ENCODE measurements at regions not wholly inside any gene's neighbourhood (a gene's known extent, or its start where the extent isn't known, plus 50 kb on each side); places are given as distances from the start of the nearest gene placed in this dataset.
A peak's percentile ranks its signal among the peaks of the same experiment; 100 is the strongest.

GRCh38 chr17:69961501-69962145 lies 113.4 kb upstream of the KCNJ16 start:
- TF ChIP-seq, protein P1, sequence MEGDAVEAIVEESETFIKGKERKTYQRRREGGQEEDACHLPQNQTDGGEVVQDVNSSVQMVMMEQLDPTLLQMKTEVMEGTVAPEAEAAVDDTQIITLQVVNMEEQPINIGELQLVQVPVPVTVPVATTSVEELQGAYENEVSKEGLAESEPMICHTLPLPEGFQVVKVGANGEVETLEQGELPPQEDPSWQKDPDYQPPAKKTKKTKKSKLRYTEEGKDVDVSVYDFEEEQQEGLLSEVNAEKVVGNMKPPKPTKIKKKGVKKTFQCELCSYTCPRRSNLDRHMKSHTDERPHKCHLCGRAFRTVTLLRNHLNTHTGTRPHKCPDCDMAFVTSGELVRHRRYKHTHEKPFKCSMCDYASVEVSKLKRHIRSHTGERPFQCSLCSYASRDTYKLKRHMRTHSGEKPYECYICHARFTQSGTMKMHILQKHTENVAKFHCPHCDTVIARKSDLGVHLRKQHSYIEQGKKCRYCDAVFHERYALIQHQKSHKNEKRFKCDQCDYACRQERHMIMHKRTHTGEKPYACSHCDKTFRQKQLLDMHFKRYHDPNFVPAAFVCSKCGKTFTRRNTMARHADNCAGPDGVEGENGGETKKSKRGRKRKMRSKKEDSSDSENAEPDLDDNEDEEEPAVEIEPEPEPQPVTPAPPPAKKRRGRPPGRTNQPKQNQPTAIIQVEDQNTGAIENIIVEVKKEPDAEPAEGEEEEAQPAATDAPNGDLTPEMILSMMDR (IDR thresholded peaks at IDR 0.05 in 4 of 5, conservative IDR thresholded peaks at IDR 0.05 in 1 of 5): no peak
- TF ChIP-seq POLR2A (IDR thresholded peaks at IDR 0.05): no peak
- H3K4me3 ChIP-seq: peak overlapping the region in 1 of 4 donors; percentile 3
- H3K27ac ChIP-seq: peak overlapping the region in 1 of 4 donors; percentile 7
- in situ Hi-C loops (cut with MboI; ENCODE audit: low sequenced_read_pairs in 4 of 4) (no loop called here), intact Hi-C loops (cut with DNase I; ENCODE audit: low total_unique reads) (loop anchor here (10.0 kb wide), 1 partner anchor 183 kb away; no protein-coding TSS in a partner anchor)
- H3K4me1 ChIP-seq: peaks cover 12 to 18% of the 10 kb centered on the region in 2 donors
- ATAC-seq (peak; percentile 90 to 91), DNase-seq (peak; percentile 38 to 50)
- H3K27me3 ChIP-seq: no peaks in the 10 kb centered on the region
- H3K9me3 ChIP-seq: no peaks in the 10 kb centered on the region
- no peaks in the 10 kb centered on the region for H3K36me3 ChIP-seq

- in situ Hi-C loops (cut with MboI; ENCODE audit: low sequenced_read_pairs in 4 of 4): no loop called here
- ATAC-seq (no peak), DNase-seq (no peak)
- Histone ChIP-seq H3K4me3 (no peak overlapping the region), H3K27me3 (no peaks in the 10 kb centered on the region), H3K4me1 (peaks cover 12 to 18% of the 10 kb centered on the region in 2 donors), H3K27ac (no peak overlapping the region), H3K36me3 (no peaks in the 10 kb centered on the region), H3K9me3 (no peaks in the 10 kb centered on the region)
- no peak for TF ChIP-seq POLR2A (IDR thresholded peaks at IDR 0.05)
- TF ChIP-seq, protein P1 (IDR thresholded peaks at IDR 0.05 in 4 of 5, conservative IDR thresholded peaks at IDR 0.05 in 1 of 5): no peak
- intact Hi-C loops (cut with DNase I; ENCODE audit: low total_unique reads): loop anchor here (10.0 kb wide), 1 partner anchor 182 kb away; no protein-coding TSS in a partner anchor
Observed at GRCh38 chr17:69962436-69962995, 112.5 kb upstream of the KCNJ16 start.

GRCh38 chr17:69967910-69968411 lies 107.1 kb upstream of the KCNJ16 start:
- ATAC-seq: no peak
- H3K9me3 ChIP-seq: no peaks in the 10 kb centered on the region
- no peaks in the 10 kb centered on the region for H3K36me3 ChIP-seq
- no peaks in the 10 kb centered on the region for H3K4me1 ChIP-seq
- no peak for TF ChIP-seq POLR2A (IDR thresholded peaks at IDR 0.05)
- TF ChIP-seq, protein P1 (IDR thresholded peaks at IDR 0.05 in 4 of 5, conservative IDR thresholded peaks at IDR 0.05 in 1 of 5): no peak
- H3K27ac ChIP-seq: no peak overlapping the region
- H3K27me3 ChIP-seq: no peaks in the 10 kb centered on the region
- in situ Hi-C loops (cut with MboI; ENCODE audit: low sequenced_read_pairs in 4 of 4): no loop called here
- intact Hi-C loops (cut with DNase I; ENCODE audit: low total_unique reads): loop anchor here (10.0 kb wide), 1 partner anchor 177 kb away; no protein-coding TSS in a partner anchor
- no peak overlapping the region for H3K4me3 ChIP-seq
- no peak for DNase-seq

DNA sequence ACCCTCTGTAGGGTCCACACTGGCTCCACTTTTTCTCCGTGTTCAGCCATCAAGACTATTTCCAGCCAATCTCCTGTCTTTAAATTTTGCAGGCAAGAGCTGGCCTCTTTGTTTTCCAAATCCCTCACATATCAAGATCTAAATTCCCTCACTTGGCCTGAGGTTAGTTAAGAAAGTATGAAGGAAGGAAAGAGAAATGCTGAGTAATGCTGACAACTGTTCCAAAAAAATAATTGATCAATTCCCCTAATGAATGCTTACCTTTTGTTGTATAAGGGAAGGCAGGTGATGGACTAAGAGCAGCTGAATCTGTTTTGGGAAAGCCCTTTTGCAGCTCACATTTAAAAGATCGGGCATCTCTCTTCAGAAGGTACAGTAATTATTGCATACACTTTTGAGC lies 105.1 kb upstream of the KCNJ16 start:
- intact Hi-C loops (cut with DNase I; ENCODE audit: low total_unique reads) (loop anchor here (10.0 kb wide), 1 partner anchor 175 kb away; no protein-coding TSS in a partner anchor), in situ Hi-C loops (cut with MboI; ENCODE audit: low sequenced_read_pairs in 4 of 4) (no loop called here)
- DNase-seq (no peak), ATAC-seq (no peak)
- H3K27me3 ChIP-seq: no peaks in the 10 kb centered on the region
- H3K36me3 ChIP-seq: no peaks in the 10 kb centered on the region
- H3K4me1 ChIP-seq: no peaks in the 10 kb centered on the region
- no peaks in the 10 kb centered on the region for H3K9me3 ChIP-seq
- no peak overlapping the region for H3K4me3 ChIP-seq
- TF ChIP-seq POLR2A (IDR thresholded peaks at IDR 0.05): no peak
- TF ChIP-seq, protein P1 (IDR thresholded peaks at IDR 0.05 in 4 of 5, conservative IDR thresholded peaks at IDR 0.05 in 1 of 5): no peak
- H3K27ac ChIP-seq: no peak overlapping the region
